ENCODE measurements at regions not wholly inside any gene's neighbourhood (a gene's known extent, or its start where the extent isn't known, plus 50 kb on each side); places are given as distances from the start of the nearest gene placed in this dataset.
A peak's percentile ranks its signal among the peaks of the same experiment; 100 is the strongest.

DNA sequence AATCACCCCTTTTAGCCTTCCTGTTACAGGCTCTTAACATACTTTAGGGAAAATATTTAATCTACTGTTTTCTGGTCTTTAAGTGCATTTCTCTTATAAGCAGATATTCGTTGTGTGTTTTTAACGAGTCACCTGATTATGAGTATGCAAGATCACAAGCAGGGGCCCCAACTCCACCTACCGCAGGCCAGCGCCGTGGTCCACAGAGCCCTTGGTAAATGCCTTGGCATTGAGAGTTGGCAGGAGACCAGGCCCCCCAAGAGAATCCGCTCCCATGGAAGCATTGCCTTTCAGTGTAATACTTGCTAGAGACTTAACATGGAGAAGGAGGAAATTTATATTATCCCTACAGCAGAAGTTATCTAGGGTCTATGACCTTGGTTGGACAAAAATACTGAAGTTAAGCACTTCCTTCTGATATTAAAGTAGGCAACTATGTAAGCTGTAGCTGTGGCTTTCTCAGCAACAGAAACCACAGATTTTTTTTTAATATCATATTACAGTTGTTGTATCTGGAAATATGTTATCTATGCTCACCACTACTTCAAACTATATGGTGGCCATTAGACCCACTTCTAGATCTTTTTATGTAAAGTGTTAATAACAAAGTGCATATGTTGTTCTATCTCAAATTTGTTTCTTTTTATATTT, 241.8 kb upstream of the MGAT5 start:
- H3K27me3 ChIP-seq (replicated peaks in 1 of 2; ENCODE audit: control insufficient read depth in 2 of 2, extremely low read depth in 1 of 2, insufficient read depth in 2 of 2, low read length in 1 of 2): peaks cover 0 to 2% of the 10 kb centered on the region in 2 experiments
- no peaks in the 10 kb centered on the region for H3K36me3 Mint-ChIP-seq
- ChIA-PET POLR2A (no interaction called here), CTCF (no interaction called here)
- no peaks in the 10 kb centered on the region for H3K9me3 Mint-ChIP-seq
- peaks cover 0 to 4% (median 0%) of the 10 kb centered on the region in 3 donors for H3K4me1 Mint-ChIP-seq
- no peak overlapping the region for H3K4me3 Mint-ChIP-seq
- H3K9me3 ChIP-seq: no peaks in the 10 kb centered on the region
- WGBS (ENCODE audit: insufficient coverage): no CpG with 5 or more reads among the region's 6 CpGs
- ATAC-seq (replicated peaks in 1 of 4): no peak
- no peak for DNase-seq
- no peaks in the 10 kb centered on the region for H3K4me1 ChIP-seq (ENCODE audit: control insufficient read depth in 1 of 2, extremely low read depth in 1 of 2, insufficient read depth in 2 of 2, low read length in 2 of 2)
- H3K36me3 ChIP-seq (ENCODE audit: control insufficient read depth in 2 of 2, extremely low read depth in 1 of 2, insufficient read depth in 1 of 2, low read length in 1 of 2): no peaks in the 10 kb centered on the region
- no peak overlapping the region for H3K27ac ChIP-seq (ENCODE audit: low read length)
- H3K27me3 Mint-ChIP-seq: peaks cover 0 to 3% of the 10 kb centered on the region in 2 donors
- no peak overlapping the region for H3K27ac Mint-ChIP-seq
- no peak overlapping the region for H3K4me3 ChIP-seq (ENCODE audit: control insufficient read depth in 1 of 2, extremely low read depth in 1 of 2, low read length in 1 of 2)

DNA sequence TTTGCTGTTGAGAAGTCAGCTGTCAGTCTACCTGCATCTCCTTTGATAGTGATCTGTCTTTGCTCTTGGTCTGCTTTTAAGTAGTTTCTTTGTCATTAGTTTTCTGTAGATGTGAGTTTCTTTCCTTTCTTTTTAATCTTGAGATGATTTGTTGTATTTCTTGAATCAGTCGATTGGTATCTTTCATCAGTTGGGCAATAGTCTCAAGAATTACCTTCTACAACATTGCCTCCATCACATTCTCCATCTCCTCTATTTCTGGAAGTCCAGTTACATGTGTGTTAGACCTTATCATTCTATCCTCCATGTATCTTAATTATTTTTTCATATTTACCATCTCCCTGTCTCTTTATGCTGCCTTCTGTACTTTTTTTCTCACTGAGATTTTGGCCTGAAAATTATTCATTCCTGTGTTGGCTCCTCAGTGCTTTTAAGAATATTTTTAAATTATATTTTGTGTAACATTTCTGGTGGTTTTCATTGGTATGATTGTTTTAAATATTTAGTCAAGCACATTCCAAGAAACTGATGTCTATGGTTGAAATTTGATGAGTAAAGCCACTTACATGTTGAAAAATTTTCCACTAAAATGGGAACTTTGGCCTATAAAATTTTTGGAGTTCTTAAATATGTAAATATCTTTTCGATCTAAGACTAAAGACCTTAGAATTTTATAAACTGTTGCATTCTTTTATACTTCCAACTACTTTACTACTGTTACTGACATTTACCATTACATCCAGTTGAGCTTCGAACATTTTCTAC, 239.5 kb upstream of the MGAT5 start:
- Mint-ChIP-seq H3K27me3 (peaks cover 0 to 8% of the 10 kb centered on the region in 2 donors), H3K36me3 (no peaks in the 10 kb centered on the region), H3K4me1 (peaks cover 0 to 4% (median 0%) of the 10 kb centered on the region in 3 donors), H3K4me3 (no peak overlapping the region), H3K27ac (no peak overlapping the region), H3K9me3 (no peaks in the 10 kb centered on the region)
- no peak overlapping the region for H3K4me3 ChIP-seq (ENCODE audit: control insufficient read depth in 1 of 2, extremely low read depth in 1 of 2, low read length in 1 of 2)
- no peak for DNase-seq
- H3K27me3 ChIP-seq (replicated peaks in 1 of 2; ENCODE audit: control insufficient read depth in 2 of 2, extremely low read depth in 1 of 2, insufficient read depth in 2 of 2, low read length in 1 of 2): peaks cover 0 to 10% of the 10 kb centered on the region in 2 experiments
- ChIA-PET CTCF (no interaction called here), POLR2A (no interaction called here)
- no peaks in the 10 kb centered on the region for H3K36me3 ChIP-seq (ENCODE audit: control insufficient read depth in 2 of 2, extremely low read depth in 1 of 2, insufficient read depth in 1 of 2, low read length in 1 of 2)
- no CpG with 5 or more reads among the region's 3 CpGs for WGBS (ENCODE audit: insufficient coverage)
- no peaks in the 10 kb centered on the region for H3K4me1 ChIP-seq (ENCODE audit: control insufficient read depth in 1 of 2, extremely low read depth in 1 of 2, insufficient read depth in 2 of 2, low read length in 2 of 2)
- no peaks in the 10 kb centered on the region for H3K9me3 ChIP-seq
- ATAC-seq (replicated peaks in 1 of 4): no peak
- H3K27ac ChIP-seq (ENCODE audit: low read length): no peak overlapping the region

DNA sequence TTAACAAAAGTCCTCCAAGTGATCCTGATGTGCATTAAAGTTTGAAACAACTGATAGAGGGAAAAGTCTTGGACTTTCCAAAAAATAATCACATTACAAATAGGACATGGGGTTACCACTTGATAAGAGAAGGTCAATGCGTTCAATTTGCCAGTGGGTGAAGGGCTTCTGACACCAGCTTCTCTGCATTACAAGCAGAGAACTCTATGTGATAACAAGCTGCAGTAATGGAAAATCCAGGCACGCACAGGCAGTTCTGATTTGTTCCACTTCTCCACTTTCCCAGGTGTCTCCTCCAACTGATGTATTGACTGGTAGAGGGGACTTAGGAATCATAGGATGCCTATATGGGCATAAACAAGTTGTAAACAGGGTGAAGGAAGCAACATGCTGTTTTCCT, 234.0 kb upstream of the MGAT5 start:
- WGBS (ENCODE audit: insufficient coverage): no CpG with 5 or more reads among the region's 2 CpGs
- H3K9me3 Mint-ChIP-seq: no peaks in the 10 kb centered on the region
- DNase-seq: no peak
- no peak for ATAC-seq (replicated peaks in 1 of 4)
- CTCF ChIA-PET: no interaction called here
- peaks cover 15 to 24% (median 16%) of the 10 kb centered on the region in 3 donors for H3K4me1 Mint-ChIP-seq
- H3K4me3 Mint-ChIP-seq: no peak overlapping the region
- peaks cover 0 to 11% of the 10 kb centered on the region in 2 experiments for H3K27me3 ChIP-seq (replicated peaks in 1 of 2; ENCODE audit: control insufficient read depth in 2 of 2, extremely low read depth in 1 of 2, insufficient read depth in 2 of 2, low read length in 1 of 2)
- no peak overlapping the region for H3K4me3 ChIP-seq (ENCODE audit: control insufficient read depth in 1 of 2, extremely low read depth in 1 of 2, low read length in 1 of 2)
- no peak overlapping the region for H3K27ac Mint-ChIP-seq
- no peaks in the 10 kb centered on the region for H3K36me3 ChIP-seq (ENCODE audit: control insufficient read depth in 2 of 2, extremely low read depth in 1 of 2, insufficient read depth in 1 of 2, low read length in 1 of 2)
- H3K4me1 ChIP-seq (ENCODE audit: control insufficient read depth in 1 of 2, extremely low read depth in 1 of 2, insufficient read depth in 2 of 2, low read length in 2 of 2): peaks cover 0 to 7% of the 10 kb centered on the region in 2 experiments
- POLR2A ChIA-PET: no interaction called here
- peaks cover 5 to 18% of the 10 kb centered on the region in 2 donors for H3K27me3 Mint-ChIP-seq
- no peaks in the 10 kb centered on the region for H3K9me3 ChIP-seq
- H3K27ac ChIP-seq (ENCODE audit: low read length): no peak overlapping the region
- no peaks in the 10 kb centered on the region for H3K36me3 Mint-ChIP-seq

DNA sequence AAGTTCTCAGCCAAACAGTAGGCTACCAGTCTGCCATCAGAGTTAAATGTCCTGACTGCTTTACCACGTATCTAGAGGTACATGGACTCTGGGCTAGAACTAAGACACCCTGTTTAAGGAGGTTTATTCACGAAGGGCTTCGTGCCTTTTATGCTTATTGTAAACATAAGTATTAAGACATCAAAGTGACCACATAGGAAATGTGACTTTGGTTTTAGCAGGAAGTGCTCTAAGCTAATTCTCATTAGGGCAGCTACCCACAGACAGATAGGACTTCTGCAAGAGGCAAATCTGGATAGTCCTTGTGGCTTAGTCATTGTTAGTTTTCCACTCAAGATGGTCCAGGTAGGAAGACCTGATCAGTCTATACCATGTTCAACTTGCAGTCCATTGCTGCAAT, 233.3 kb upstream of the MGAT5 start:
- H3K4me3 ChIP-seq (ENCODE audit: control insufficient read depth in 1 of 2, extremely low read depth in 1 of 2, low read length in 1 of 2): no peak overlapping the region
- WGBS (ENCODE audit: insufficient coverage): 60% methylated on average over 1 of the region's 3 CpGs
- ChIA-PET POLR2A (no interaction called here), CTCF (interaction anchor here in 1 of 2 donors (0.5 kb wide), 1 partner anchor 11 kb away, joined by 3 read pairs; no protein-coding TSS in a partner anchor)
- no peak overlapping the region for H3K27ac ChIP-seq (ENCODE audit: low read length)
- H3K9me3 ChIP-seq: no peaks in the 10 kb centered on the region
- Mint-ChIP-seq H3K27me3 (peaks cover 5 to 19% of the 10 kb centered on the region in 2 donors), H3K27ac (no peak overlapping the region), H3K4me1 (peaks cover 15 to 24% (median 16%) of the 10 kb centered on the region in 3 donors), H3K36me3 (no peaks in the 10 kb centered on the region), H3K9me3 (no peaks in the 10 kb centered on the region), H3K4me3 (no peak overlapping the region)
- H3K4me1 ChIP-seq (ENCODE audit: control insufficient read depth in 1 of 2, extremely low read depth in 1 of 2, insufficient read depth in 2 of 2, low read length in 2 of 2): peaks cover 0 to 7% of the 10 kb centered on the region in 2 experiments
- ATAC-seq (replicated peaks in 1 of 4) (peak in 3 of 4 experiments; percentile 23 to 57 (median 31)), DNase-seq (peak in 1 of 35 experiments; percentile 47)
- H3K27me3 ChIP-seq (replicated peaks in 1 of 2; ENCODE audit: control insufficient read depth in 2 of 2, extremely low read depth in 1 of 2, insufficient read depth in 2 of 2, low read length in 1 of 2): peaks cover 0 to 11% of the 10 kb centered on the region in 2 experiments
- no peaks in the 10 kb centered on the region for H3K36me3 ChIP-seq (ENCODE audit: control insufficient read depth in 2 of 2, extremely low read depth in 1 of 2, insufficient read depth in 1 of 2, low read length in 1 of 2)

DNA sequence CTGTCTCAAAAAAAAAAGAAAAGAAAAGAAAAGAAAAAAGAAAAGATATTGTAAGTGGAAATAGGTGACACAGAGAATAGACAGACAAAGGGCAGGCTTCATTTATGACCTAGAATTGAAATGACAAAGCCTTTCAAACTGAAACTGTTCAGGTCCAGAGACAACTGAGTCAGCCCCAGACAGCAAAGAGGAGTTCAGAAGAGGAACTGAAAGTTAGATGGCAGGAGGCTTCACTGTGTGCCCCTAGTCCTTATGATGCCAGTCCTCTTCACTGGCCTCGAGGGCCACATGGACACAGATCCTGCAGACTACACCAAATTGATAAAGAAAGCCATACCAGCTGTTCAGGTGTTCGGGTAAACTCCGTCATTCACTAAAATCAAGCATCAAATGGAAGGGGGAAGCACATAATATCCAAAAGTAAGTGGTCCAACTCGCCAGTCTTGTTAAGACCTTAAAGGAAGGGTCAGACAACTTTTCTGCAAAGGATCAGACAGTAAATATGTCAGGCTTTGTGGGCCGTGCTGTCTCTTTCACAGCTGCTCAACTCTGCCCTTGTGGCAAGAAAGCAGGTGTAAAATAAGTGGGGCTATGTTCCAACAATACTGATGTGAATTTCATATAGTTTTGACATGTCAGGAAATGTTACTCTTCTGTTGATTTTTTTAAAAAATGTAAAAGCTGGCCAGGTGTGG, 231.9 kb upstream of the MGAT5 start:
- H3K36me3 ChIP-seq (ENCODE audit: control insufficient read depth in 2 of 2, extremely low read depth in 1 of 2, insufficient read depth in 1 of 2, low read length in 1 of 2): no peaks in the 10 kb centered on the region
- H3K4me1 Mint-ChIP-seq: peaks cover 15 to 24% (median 16%) of the 10 kb centered on the region in 3 donors
- no peak overlapping the region for H3K27ac Mint-ChIP-seq
- H3K36me3 Mint-ChIP-seq: no peaks in the 10 kb centered on the region
- no peak overlapping the region for H3K27ac ChIP-seq (ENCODE audit: low read length)
- no peak for ATAC-seq (replicated peaks in 1 of 4)
- H3K4me1 ChIP-seq (ENCODE audit: control insufficient read depth in 1 of 2, extremely low read depth in 1 of 2, insufficient read depth in 2 of 2, low read length in 2 of 2): peaks cover 0 to 7% of the 10 kb centered on the region in 2 experiments
- no peak overlapping the region for H3K4me3 ChIP-seq (ENCODE audit: control insufficient read depth in 1 of 2, extremely low read depth in 1 of 2, low read length in 1 of 2)
- POLR2A ChIA-PET: interaction anchor here in 1 of 2 donors (1.0 kb wide), 1 partner anchor 854 kb away, joined by 4 read pairs; no protein-coding TSS in a partner anchor
- H3K9me3 Mint-ChIP-seq: no peaks in the 10 kb centered on the region
- H3K9me3 ChIP-seq: no peaks in the 10 kb centered on the region
- no peak for DNase-seq
- WGBS (ENCODE audit: insufficient coverage): 88% methylated on average over 3 of the region's 5 CpGs
- CTCF ChIA-PET: no interaction called here
- peaks cover 17 to 30% of the 10 kb centered on the region in 2 donors for H3K27me3 Mint-ChIP-seq
- H3K4me3 Mint-ChIP-seq: no peak overlapping the region
- peaks cover under 1 to 17% of the 10 kb centered on the region in 2 experiments for H3K27me3 ChIP-seq (replicated peaks in 1 of 2; ENCODE audit: control insufficient read depth in 2 of 2, extremely low read depth in 1 of 2, insufficient read depth in 2 of 2, low read length in 1 of 2)

DNA sequence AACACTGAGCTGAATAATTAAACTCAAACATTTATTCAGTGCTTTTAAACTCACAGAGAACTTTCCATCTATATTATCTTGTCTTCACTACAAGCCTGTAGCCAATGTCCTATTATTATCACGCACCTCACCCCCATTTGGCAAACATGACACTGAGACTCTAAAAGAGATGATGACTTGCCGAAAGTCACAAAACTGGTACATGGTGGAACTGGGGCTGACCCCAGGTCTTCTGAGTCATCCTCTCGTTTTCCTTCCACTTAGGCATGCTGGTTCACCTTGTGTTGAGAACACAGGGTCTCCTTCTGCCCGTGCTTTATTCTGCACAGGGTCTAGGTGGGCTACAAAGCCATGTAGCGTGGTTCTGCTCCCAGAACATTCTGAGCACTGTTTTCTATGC, 230.0 kb upstream of the MGAT5 start:
- Mint-ChIP-seq H3K36me3 (no peaks in the 10 kb centered on the region), H3K27me3 (peaks cover 31 to 34% of the 10 kb centered on the region in 2 donors), H3K4me3 (no peak overlapping the region), H3K9me3 (no peaks in the 10 kb centered on the region), H3K27ac (no peak overlapping the region), H3K4me1 (peaks cover 15 to 24% (median 16%) of the 10 kb centered on the region in 3 donors)
- ATAC-seq (replicated peaks in 1 of 4) (no peak), DNase-seq (no peak)
- no peaks in the 10 kb centered on the region for H3K9me3 ChIP-seq
- H3K4me1 ChIP-seq (ENCODE audit: control insufficient read depth in 1 of 2, extremely low read depth in 1 of 2, insufficient read depth in 2 of 2, low read length in 2 of 2): peaks cover 0 to 13% of the 10 kb centered on the region in 2 experiments
- H3K4me3 ChIP-seq (ENCODE audit: control insufficient read depth in 1 of 2, extremely low read depth in 1 of 2, low read length in 1 of 2): no peak overlapping the region
- H3K36me3 ChIP-seq (ENCODE audit: control insufficient read depth in 2 of 2, extremely low read depth in 1 of 2, insufficient read depth in 1 of 2, low read length in 1 of 2): no peaks in the 10 kb centered on the region
- H3K27me3 ChIP-seq (replicated peaks in 1 of 2; ENCODE audit: control insufficient read depth in 2 of 2, extremely low read depth in 1 of 2, insufficient read depth in 2 of 2, low read length in 1 of 2): peaks cover 4 to 27% of the 10 kb centered on the region in 2 experiments
- 74% methylated on average over 4 of the region's 5 CpGs for WGBS (ENCODE audit: insufficient coverage)
- POLR2A ChIA-PET: no interaction called here
- H3K27ac ChIP-seq (ENCODE audit: low read length): no peak overlapping the region
- CTCF ChIA-PET: no interaction called here

Measured in T-cell (primary cell).